ENCODE measurements at regions not wholly inside any gene's neighbourhood (a gene's known extent, or its start where the extent isn't known, plus 50 kb on each side); places are given as distances from the start of the nearest gene placed in this dataset.

DNA sequence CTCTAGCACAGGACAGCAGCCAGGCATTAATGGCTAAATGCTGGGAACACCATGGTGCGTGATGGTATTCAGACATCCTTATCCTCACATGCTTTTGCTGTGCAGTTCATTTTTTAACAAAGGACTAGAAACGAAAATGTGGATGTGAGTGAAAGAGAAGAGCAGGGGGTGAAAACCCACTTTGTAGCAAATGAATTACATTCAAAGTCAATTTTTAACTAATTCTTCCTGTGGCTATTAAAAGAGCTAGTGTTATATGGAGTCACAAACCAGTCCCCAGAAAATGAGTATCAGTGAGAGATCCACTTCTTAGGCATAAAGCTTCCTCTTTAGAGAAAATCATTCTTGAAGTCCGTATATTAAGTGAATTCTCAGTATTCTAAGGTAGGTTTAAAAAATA is 592.0 kb upstream of the LMO3 start:
- no peak for FAIRE-seq
- Histone ChIP-seq H3K27me3 (ENCODE audit: control insufficient read depth, insufficient read depth, low read length) (no peaks in the 10 kb centered on the region), H3K36me3 (ENCODE audit: control insufficient read depth, insufficient read depth, low read length) (no peaks in the 10 kb centered on the region), H3K4me3 (ENCODE audit: low read depth, low read length) (no peak overlapping the region)
- TF ChIP-seq, protein P1, sequence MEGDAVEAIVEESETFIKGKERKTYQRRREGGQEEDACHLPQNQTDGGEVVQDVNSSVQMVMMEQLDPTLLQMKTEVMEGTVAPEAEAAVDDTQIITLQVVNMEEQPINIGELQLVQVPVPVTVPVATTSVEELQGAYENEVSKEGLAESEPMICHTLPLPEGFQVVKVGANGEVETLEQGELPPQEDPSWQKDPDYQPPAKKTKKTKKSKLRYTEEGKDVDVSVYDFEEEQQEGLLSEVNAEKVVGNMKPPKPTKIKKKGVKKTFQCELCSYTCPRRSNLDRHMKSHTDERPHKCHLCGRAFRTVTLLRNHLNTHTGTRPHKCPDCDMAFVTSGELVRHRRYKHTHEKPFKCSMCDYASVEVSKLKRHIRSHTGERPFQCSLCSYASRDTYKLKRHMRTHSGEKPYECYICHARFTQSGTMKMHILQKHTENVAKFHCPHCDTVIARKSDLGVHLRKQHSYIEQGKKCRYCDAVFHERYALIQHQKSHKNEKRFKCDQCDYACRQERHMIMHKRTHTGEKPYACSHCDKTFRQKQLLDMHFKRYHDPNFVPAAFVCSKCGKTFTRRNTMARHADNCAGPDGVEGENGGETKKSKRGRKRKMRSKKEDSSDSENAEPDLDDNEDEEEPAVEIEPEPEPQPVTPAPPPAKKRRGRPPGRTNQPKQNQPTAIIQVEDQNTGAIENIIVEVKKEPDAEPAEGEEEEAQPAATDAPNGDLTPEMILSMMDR (IDR thresholded peaks at IDR 0.05; ENCODE audit: insufficient read depth, low read length, severe bottlenecking), result no peak
- DNase-seq (ENCODE audit: low read depth), result no peak

DNA sequence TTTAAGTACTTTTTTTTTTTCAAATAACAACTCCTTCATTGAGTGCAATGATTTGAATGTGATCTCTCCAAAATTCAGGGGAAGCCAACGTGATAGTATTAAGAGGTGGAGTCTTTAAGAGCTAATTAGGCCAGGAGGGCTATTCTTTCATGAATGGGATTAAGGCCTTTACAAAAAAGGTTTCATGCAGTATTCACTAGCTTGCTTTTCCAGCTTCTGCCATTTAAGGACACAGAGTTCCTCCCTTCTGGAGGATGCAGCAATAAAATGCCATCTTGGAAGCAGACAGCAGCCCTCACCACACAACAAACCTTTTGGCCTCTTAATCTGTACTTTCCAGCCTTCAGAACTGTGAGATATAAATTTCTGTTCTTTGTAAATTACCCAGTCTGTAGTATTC is 586.8 kb upstream of the LMO3 start:
- DNase-seq (ENCODE audit: low read depth) (no peak), FAIRE-seq (no peak)
- no peaks in the 10 kb centered on the region for H3K36me3 ChIP-seq (ENCODE audit: control insufficient read depth, insufficient read depth, low read length)
- no peaks in the 10 kb centered on the region for H3K27me3 ChIP-seq (ENCODE audit: control insufficient read depth, insufficient read depth, low read length)
- H3K4me3 ChIP-seq (ENCODE audit: low read depth, low read length), result no peak overlapping the region
- TF ChIP-seq, protein P1 (IDR thresholded peaks at IDR 0.05; ENCODE audit: insufficient read depth, low read length, severe bottlenecking), result no peak

DNA sequence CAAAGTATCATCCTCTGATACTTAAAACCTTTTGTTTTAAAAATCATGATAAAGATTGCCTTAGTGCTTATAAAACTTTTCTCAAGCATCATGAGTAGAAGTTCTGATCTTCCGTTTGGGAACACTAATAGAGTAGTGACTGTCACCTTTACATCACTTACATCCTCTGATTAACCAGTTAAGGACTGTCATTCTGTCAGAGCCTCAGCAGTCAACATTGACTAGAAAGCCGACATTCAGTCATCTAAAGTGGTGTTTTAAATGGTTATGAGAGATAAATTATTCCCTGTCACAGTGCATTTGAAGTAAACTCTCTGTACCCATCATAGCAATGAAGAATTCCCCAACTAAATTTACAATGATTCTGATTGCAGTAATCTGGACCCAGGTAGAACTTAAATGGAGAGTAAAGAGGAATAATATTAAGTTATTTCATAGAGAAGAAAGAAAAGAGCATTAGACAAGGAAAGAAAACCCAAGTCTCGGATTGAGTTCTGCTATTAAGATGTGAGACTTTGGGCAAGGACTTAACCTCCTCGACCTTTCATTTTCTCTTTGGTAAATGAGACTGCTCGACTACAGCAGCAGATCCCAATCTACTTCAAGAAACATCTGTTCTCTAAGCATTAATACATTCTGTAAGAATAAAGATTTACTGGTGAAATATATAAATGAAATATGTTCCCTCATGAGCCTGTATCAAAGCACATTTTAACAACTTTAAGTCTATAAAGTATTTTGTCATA is 563.9 kb upstream of the LMO3 start:
- Histone ChIP-seq H3K36me3 (ENCODE audit: control insufficient read depth, insufficient read depth, low read length) (no peaks in the 10 kb centered on the region), H3K27me3 (ENCODE audit: control insufficient read depth, insufficient read depth, low read length) (no peaks in the 10 kb centered on the region), H3K4me3 (ENCODE audit: low read depth, low read length) (no peak overlapping the region)
- TF ChIP-seq, protein P1 (IDR thresholded peaks at IDR 0.05; ENCODE audit: insufficient read depth, low read length, severe bottlenecking), result no peak
- FAIRE-seq (no peak), DNase-seq (ENCODE audit: low read depth) (no peak)

DNA sequence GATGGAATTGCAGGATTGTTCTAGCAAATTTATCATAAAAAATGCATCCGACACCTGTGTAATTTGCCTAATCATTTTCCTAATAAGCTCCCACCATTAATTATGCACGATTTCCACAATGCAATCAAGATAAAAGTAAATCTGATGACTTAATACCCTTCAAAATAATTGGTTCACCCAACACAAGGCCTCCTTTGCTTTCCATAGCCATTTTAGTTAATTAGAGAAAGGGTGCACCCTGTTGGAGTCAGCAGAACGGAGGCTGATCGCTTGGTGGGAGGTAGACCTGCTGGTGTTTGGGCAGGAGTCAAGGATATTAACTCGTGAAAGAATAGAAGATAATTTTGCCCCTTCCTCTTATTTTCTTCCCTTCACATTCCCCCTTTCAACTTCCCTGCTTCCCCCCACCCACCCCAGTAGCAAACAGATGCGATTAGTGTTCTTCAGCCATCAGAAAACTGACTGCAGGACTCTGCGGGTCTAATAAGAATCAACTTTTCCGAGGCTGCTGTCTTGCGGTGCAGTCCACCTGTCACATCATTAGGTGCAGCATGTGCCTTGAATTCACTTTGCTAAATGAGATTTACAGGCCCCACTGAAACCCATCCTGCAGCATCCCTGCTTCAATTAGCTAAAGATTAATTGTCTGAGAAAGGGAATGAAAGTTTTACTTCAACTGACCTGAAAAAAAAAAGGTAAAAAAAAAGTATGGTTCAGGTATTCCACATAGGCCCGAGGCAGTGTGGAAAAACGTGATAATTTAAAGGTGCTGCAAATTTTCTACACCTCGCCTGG is 553.7 kb upstream of the LMO3 start:
- Histone ChIP-seq H3K4me3 (ENCODE audit: low read depth, low read length) (no peak overlapping the region), H3K27me3 (ENCODE audit: control insufficient read depth, insufficient read depth, low read length) (no peaks in the 10 kb centered on the region), H3K36me3 (ENCODE audit: control insufficient read depth, insufficient read depth, low read length) (no peaks in the 10 kb centered on the region)
- DNase-seq (ENCODE audit: low read depth), result no peak
- TF ChIP-seq, protein P1 (IDR thresholded peaks at IDR 0.05; ENCODE audit: insufficient read depth, low read length, severe bottlenecking), result no peak
- no peak for FAIRE-seq

DNA sequence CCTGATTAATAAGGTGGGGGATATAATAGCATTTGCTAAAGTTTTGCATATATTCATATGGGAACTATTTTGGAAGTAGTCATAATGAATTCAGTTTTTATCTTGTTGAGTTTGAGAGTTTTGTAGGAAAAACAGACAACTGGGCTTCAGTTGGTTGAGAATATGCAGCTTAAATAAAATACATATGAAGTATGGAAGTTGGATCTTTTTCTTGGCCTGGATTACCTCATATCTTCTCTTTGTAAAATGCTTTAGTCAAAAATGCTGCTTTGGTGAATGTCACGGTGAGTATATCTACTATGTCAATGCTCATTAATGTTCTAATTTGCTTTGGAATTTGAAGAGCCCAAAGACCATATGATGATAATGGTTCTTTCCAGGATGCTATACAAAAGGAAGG is 552.2 kb upstream of the LMO3 start:
- no peak for FAIRE-seq
- Histone ChIP-seq H3K4me3 (ENCODE audit: low read depth, low read length) (no peak overlapping the region), H3K27me3 (ENCODE audit: control insufficient read depth, insufficient read depth, low read length) (no peaks in the 10 kb centered on the region), H3K36me3 (ENCODE audit: control insufficient read depth, insufficient read depth, low read length) (no peaks in the 10 kb centered on the region)
- no peak for DNase-seq (ENCODE audit: low read depth)
- TF ChIP-seq, protein P1 (IDR thresholded peaks at IDR 0.05; ENCODE audit: insufficient read depth, low read length, severe bottlenecking), result no peak

Data from bronchial epithelial cell (primary cell).